OCI-LY1 (cell line): ENCODE measurements at regions not wholly inside any gene's neighbourhood (a gene's known extent, or its start where the extent isn't known, plus 50 kb on each side); places are given as distances from the start of the nearest gene placed in this dataset.

Experiments used
- H2AFZ ChIP-seq: fragments of 200-600 bp; sonication (generic), shearing (Covaris generic); 2 replicates; pipeline ENCODE4 v1.6.0; 2014; ENCODE audit warnings: antibody characterized with exemption, mild to moderate bottlenecking, low read length
- H3F3A ChIP-seq: fragments of 200-600 bp; sonication (generic), shearing (Covaris generic); 2 replicates; pipeline ENCODE4 v1.6.0; 2014; ENCODE audit warnings: mild to moderate bottlenecking, antibody characterized with exemption, low read length, moderate library complexity; ENCODE audit not compliant: insufficient read depth
- H3K27ac ChIP-seq: fragments of 200-600 bp; sonication (generic); 2 replicates; pipeline ENCODE4 v1.5.1; 2014; ENCODE audit warnings: low read length, mixed run types, mild to moderate bottlenecking, low read depth; ENCODE audit not compliant: poor library complexity, severe bottlenecking
- H3K27me3 ChIP-seq: fragments of 200-600 bp; sonication (generic); 2 replicates; pipeline ENCODE4 v1.6.0; 2014; ENCODE audit warnings: antibody characterized with exemption, mild to moderate bottlenecking, low read length, moderate library complexity; ENCODE audit not compliant: insufficient read depth
- H3K36me3 ChIP-seq: fragments of 200-600 bp; sonication (generic); 2 replicates; pipeline ENCODE4 v1.6.1; 2014; ENCODE audit warnings: mild to moderate bottlenecking, antibody characterized with exemption, low read length, moderate library complexity, mixed read lengths; ENCODE audit not compliant: insufficient read depth
- H3K4me1 ChIP-seq: fragments of 200-600 bp; sonication (generic); 2 replicates; pipeline ENCODE4 v1.5.1; 2014; ENCODE audit warnings: mild to moderate bottlenecking, low read length, moderate library complexity; ENCODE audit not compliant: insufficient read depth, severe bottlenecking
- H3K4me2 ChIP-seq: fragments of 200-600 bp; sonication (generic), shearing (Covaris generic); 2 replicates; pipeline ENCODE4 v1.6.1; 2014; ENCODE audit warnings: low read length
- H3K4me3 ChIP-seq: fragments of 200-600 bp; sonication (generic); 2 replicates; pipeline ENCODE4 v1.5.1; 2014; ENCODE audit warnings: low read length, low read depth, mild to moderate bottlenecking, mixed read lengths; ENCODE audit not compliant: poor library complexity, severe bottlenecking
- H3K79me2 ChIP-seq: fragments of 200-600 bp; shearing (Covaris generic); 2 replicates; pipeline ENCODE4 v1.6.1; 2016; ENCODE audit warnings: mixed run types, low read length, mixed read lengths; ENCODE audit not compliant: insufficient read depth
- H3K9ac ChIP-seq: fragments of 200-600 bp; sonication (generic), shearing (Covaris generic); 2 replicates; pipeline ENCODE4 v1.6.1; 2014; ENCODE audit warnings: mild to moderate bottlenecking, low read length, mixed read lengths
- H3K9me2 ChIP-seq: fragments of 200-600 bp; sonication (generic), shearing (Covaris generic); 2 replicates; pipeline ENCODE4 v1.6.1; 2014; ENCODE audit warnings: low read depth, mild to moderate bottlenecking, low read length, mixed read lengths
- H3K9me3 ChIP-seq: fragments of 200-600 bp; shearing (Covaris generic); 2 replicates; pipeline ENCODE4 v1.6.1; 2014; ENCODE audit warnings: low read length, mixed read lengths
- H4K20me1 ChIP-seq: fragments of 200-600 bp; sonication (generic), shearing (Covaris generic); 2 replicates; pipeline ENCODE4 v1.6.0; 2016; ENCODE audit warnings: mild to moderate bottlenecking, low read length; ENCODE audit not compliant: insufficient read depth
- EZH2 ChIP-seq: fragments of 200-600 bp; sonication (generic), shearing (Covaris generic); IDR thresholded peaks from 2 replicates; pipeline ENCODE4 v1.8.0; 2017; ENCODE audit warnings: borderline replicate concordance, mixed run types, mild to moderate bottlenecking, antibody characterized with exemption, low read length, moderate library complexity, mixed read lengths
- TF ChIP-seq, protein P1 (sequence below): fragments of 200-600 bp; sonication (generic), shearing (Covaris generic); IDR thresholded peaks from 2 replicates; pipeline ENCODE4 v1.5.1; 2017; ENCODE audit warnings: mild to moderate bottlenecking, antibody characterized with exemption, low read length, moderate library complexity, mixed read lengths

DNA sequence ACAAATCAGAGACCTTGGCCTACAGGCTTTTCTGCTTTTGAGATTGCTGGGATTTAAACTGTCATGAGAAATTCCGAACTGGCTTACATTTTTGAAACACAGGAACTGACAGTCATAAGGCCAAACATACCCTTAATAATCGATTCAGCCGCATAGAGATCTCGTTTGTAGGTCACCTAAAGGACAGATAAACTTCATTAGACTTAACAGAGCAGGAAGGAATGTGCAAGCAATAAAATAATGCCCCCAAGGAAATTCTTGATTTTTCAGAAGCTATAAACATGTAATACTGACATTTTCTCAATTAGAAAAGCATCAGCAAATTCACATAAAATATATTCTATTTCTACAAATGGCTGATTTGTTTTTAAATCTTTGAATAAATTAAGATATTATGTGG is 120.0 kb downstream of the CRPPA start:
- TF ChIP-seq, protein P1, sequence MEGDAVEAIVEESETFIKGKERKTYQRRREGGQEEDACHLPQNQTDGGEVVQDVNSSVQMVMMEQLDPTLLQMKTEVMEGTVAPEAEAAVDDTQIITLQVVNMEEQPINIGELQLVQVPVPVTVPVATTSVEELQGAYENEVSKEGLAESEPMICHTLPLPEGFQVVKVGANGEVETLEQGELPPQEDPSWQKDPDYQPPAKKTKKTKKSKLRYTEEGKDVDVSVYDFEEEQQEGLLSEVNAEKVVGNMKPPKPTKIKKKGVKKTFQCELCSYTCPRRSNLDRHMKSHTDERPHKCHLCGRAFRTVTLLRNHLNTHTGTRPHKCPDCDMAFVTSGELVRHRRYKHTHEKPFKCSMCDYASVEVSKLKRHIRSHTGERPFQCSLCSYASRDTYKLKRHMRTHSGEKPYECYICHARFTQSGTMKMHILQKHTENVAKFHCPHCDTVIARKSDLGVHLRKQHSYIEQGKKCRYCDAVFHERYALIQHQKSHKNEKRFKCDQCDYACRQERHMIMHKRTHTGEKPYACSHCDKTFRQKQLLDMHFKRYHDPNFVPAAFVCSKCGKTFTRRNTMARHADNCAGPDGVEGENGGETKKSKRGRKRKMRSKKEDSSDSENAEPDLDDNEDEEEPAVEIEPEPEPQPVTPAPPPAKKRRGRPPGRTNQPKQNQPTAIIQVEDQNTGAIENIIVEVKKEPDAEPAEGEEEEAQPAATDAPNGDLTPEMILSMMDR = no peak
- TF ChIP-seq EZH2 = no peak
- H3K4me2 ChIP-seq = no peak overlapping the region
- no peak overlapping the region for H3K9ac ChIP-seq
- H3K27ac ChIP-seq = no peak overlapping the region
- no peaks in the 10 kb centered on the region for H3K79me2 ChIP-seq
- H3K4me3 ChIP-seq = no peak overlapping the region
- no peaks in the 10 kb centered on the region for H3K27me3 ChIP-seq
- no peaks in the 10 kb centered on the region for H3K9me3 ChIP-seq
- no peaks in the 10 kb centered on the region for H3K36me3 ChIP-seq
- no peaks in the 10 kb centered on the region for H3K9me2 ChIP-seq
- H3F3A ChIP-seq = no peaks in the 10 kb centered on the region
- no peak overlapping the region for H2AFZ ChIP-seq
- no peaks in the 10 kb centered on the region for H4K20me1 ChIP-seq
- H3K4me1 ChIP-seq = no peaks in the 10 kb centered on the region

DNA sequence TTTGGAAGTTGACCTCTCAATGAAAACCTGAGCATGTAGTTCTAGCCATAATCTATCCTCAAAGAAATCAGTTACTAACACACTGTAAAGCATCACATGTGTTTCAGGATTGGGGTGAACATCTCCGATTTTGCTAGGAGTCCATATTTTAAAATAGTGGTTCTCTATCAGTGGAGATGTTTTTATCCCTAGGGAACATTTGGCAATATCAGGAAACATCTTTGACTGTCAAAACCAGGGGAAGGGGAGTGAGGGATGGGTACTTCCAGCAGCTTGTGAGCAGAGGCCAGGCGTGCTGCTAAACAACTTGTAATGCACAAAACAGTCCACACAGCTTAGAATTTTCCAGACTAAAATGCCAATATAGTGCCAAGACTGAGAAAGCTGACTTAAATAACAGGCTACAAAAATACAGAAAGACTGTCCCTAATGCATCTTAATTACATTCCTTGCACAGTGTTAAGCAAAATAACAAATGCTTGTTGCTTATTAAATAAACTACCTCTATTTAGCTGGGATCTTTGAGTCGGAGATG is 120.9 kb downstream of the CRPPA start:
- no peak for TF ChIP-seq EZH2
- TF ChIP-seq, protein P1 = no peak
- H3K9me3 ChIP-seq = no peaks in the 10 kb centered on the region

DNA sequence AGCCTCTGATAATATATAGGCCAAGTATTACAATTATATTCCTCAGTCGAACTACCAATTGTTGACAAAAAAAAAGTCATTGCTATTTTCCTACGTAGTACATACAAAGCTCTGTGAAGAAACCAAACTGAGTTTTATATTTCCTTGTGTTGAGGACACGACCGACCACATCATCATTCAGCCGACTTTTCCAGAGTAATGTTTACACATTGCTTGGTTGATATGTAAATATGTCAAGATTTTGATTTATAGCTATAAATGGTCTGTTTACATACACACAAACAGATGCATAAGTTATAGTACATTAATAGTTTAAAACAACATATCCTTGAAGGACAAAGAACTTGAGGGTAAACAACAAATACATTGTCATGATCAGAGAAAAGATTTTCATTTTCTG is 121.5 kb downstream of the CRPPA start:
- no peak overlapping the region for H3K9ac ChIP-seq
- TF ChIP-seq, protein P1 = no peak
- TF ChIP-seq EZH2 = no peak
- H3K27ac ChIP-seq = no peak overlapping the region
- H4K20me1 ChIP-seq = no peaks in the 10 kb centered on the region
- H3K79me2 ChIP-seq = no peaks in the 10 kb centered on the region
- no peaks in the 10 kb centered on the region for H3F3A ChIP-seq
- H3K9me2 ChIP-seq = no peaks in the 10 kb centered on the region
- no peak overlapping the region for H2AFZ ChIP-seq
- no peaks in the 10 kb centered on the region for H3K27me3 ChIP-seq
- H3K4me3 ChIP-seq = no peak overlapping the region
- H3K4me2 ChIP-seq = no peak overlapping the region
- H3K4me1 ChIP-seq = no peaks in the 10 kb centered on the region
- no peaks in the 10 kb centered on the region for H3K9me3 ChIP-seq
- H3K36me3 ChIP-seq = no peaks in the 10 kb centered on the region

More for the DNA sequence above, 120.9 kb downstream of the CRPPA start:
- Histone ChIP-seq H4K20me1 (no peaks in the 10 kb centered on the region), H3K79me2 (no peaks in the 10 kb centered on the region), H3K4me2 (no peak overlapping the region), H3K36me3 (no peaks in the 10 kb centered on the region), H3K9me2 (no peaks in the 10 kb centered on the region), H2AFZ (no peak overlapping the region), H3K4me3 (no peak overlapping the region), H3K27ac (no peak overlapping the region), H3K4me1 (no peaks in the 10 kb centered on the region), H3K9ac (no peak overlapping the region), H3F3A (no peaks in the 10 kb centered on the region), H3K27me3 (no peaks in the 10 kb centered on the region)
